GM21619 (cell line): ENCODE measurements at regions not wholly inside any gene's neighbourhood (a gene's known extent, or its start where the extent isn't known, plus 50 kb on each side); places are given as distances from the start of the nearest gene placed in this dataset.
"Not testable (repeated sequence)": the region's sequence is repeated elsewhere in the genome, so short reads cannot be mapped to it uniquely, and the experiment has no call there.

Experiments
- ATAC-seq: cut with Tn5 transposase; IDR thresholded peaks from one replicate; pipeline ENCODE4 v1.9.1; 2021; ENCODE audit not compliant: unreplicated experiment

DNA sequence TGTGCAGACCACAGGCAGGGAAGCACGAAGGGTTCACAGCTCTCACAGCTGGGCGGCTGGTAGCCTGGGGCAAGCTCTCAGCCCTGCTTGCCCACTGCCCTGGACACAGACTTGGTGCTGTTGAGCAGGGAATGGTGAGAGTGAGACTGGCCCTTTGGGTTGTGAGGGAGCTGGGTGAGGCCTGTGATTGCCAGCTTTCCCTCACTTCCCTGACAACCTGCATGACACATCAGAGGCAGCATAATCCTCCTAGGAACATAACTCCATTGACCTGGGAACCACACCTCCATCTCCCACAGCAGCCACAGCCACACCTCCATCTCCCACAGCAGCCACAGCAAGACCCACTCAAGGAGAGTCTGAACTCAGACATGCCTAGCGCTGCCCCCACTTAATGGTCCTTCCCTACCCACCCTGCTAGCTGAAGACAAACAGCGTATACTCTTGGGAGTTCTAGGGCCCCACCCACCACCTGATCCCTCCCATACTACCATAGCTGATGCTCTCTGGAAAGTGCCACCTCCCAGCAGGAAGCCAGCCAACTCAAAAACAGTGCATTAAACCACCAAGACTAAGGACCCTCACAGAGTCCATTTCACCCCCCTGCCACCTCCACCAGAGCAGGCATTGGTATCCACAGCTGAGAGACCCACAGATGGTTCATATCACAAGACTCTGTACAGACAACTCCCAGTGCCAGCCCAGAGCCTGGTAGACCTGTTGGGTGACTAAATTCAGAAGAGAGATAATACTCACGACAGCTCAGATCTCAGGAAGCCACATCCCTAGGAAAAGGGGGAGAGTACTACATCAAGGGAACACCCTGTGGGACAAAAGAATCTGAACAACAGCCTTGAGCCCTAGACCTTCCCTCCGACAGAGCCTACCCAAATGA lies 60.2 kb upstream of the PRSS3 start:
- not testable (repeated sequence) for ATAC-seq

DNA sequence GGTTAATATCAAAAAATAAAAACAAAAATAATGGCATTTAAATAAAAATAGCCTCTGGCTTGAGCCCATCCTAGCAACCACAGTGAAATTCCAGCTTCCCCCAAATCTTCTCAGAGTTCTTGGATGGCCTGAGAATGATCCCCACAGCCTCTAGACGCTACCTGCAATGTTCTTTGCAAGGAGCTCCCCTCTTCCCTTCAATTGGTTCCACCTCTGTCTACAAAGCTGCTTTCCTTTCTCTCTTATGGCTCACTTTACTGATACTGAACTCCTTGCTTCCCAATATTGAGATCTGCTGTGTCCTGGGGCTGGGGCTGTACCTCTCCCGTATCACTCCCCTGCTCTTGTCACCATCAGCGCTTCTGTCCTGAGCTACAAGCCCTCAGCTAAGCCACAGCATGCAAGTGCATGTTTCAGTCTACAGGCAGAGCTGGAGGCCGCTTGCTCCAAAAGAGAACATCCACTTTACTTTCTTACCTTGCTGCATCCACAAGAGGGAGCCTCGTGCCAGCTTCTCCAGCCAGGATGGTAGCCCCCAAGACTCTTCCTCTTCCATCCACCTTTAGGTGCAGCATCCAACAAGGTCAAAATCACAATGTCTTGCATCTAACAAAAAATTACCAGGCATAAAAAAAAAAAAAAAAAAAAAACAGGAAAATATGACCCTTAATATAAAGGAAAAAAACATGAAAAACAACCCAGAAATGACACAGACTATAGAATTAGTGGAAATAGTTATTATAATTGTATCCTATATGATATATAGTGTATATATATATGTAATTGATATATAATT lies 57.4 kb upstream of the PRSS3 start:
- no peak for ATAC-seq

DNA sequence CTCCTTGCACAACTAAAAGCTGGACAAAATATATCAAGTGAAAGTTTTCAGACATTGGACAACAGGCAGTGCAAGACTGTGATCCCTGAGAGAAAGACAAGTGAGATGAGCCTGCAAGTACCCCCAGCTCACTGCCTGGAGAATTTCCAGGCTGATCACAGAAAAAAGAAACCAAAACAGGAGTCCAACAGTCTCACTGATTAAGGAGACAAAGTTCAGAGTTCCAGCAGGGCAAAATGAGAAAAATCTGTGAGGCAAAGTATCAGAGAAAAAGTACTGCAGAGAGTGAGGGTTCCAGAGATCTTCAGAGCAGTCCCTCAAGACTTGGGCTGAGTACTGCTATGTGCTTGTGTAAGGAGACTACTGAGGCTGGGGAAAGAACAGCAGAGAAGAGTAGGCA lies 56.0 kb upstream of the PRSS3 start:
- no peak for ATAC-seq

DNA sequence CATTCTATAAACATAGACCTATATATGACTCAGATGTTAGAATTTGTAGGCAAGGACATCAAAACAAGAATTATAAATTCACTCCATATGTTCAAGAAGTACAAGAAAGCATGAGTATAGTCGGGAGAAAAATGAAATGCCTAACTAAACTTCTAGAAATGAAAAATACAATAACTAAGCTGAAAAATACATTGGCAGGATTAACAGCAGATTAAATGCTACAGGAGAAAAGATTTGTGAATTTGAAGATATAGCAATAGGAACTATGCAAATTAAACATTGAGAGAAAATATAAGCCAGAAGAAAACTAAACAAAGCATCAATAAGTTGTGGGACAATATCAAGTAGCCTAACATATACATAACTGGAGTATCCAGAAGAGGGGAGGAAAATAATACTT lies 55.3 kb upstream of the PRSS3 start:
- no peak for ATAC-seq

DNA sequence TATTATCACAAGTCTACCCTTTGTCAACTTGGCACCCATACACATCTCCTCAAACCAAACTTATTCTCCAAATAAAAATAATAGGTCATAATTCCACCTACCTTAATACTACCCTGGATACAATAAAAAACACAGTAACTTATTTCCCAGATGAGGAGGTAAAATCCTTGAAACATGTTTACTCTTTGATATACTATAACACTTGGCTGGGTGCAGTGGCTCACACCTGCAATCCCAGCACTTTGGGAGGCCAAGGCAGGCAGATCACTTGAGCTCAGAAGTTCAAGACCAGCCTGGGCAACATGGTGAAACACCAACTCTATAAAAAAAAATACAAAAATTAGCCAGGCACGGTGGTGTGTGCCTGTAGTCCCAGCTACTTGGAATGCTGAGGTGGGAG lies 54.4 kb upstream of the PRSS3 start:
- ATAC-seq: not testable (repeated sequence)

DNA sequence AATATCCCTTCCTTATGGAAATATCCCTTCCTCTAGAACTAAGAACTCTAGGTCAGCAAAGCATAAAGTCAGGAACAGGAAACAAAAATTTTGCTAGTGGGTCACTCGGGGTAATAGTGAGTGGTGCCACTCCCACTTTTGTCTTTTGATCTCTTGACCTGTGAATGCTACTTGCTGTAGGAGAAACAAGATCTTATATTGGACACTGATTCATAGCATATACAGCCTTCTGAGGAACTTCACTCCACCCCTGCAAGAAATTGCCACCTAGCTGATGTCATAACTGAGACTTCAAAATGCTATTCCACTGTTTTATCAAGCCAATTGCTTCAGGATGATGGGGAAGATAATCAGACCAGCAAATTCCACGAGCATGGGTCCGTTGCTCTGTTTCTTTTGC lies 53.3 kb upstream of the PRSS3 start:
- no peak for ATAC-seq

DNA sequence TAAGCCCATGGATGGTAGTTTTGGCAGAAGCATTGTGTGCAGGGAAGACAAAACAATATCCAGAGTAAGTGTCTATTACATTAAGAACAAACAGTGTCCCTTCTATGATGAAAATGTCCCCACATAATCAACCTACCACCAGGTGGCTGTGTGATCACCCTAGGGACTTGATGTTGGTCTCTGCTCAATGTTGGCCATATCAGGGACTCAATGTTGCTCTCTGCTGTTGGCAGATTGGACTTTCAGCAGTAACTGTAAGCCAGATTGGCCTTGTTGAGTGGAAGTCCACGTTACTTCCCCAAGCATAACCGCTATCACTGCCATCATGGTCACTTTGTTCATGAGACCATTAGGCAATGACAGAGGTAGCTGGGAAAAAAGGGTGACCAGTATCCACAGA lies 52.8 kb upstream of the PRSS3 start:
- ATAC-seq: no peak
